ENCODE measurements at regions not wholly inside any gene's neighbourhood (a gene's known extent, or its start where the extent isn't known, plus 50 kb on each side); places are given as distances from the start of the nearest gene placed in this dataset.

GRCh38 chr22:26998129-26998528, 340.7 kb downstream of the MIAT start:
- TF ChIP-seq CTCF (IDR thresholded peaks at IDR 0.05) (no peak), POLR2A (IDR thresholded peaks at IDR 0.05) (no peak)
